Endodermal cell (in vitro differentiated cells): ENCODE measurements at regions not wholly inside any gene's neighbourhood (a gene's known extent, or its start where the extent isn't known, plus 50 kb on each side); places are given as distances from the start of the nearest gene placed in this dataset.

Experiments used
- DNase-seq: peaks from one replicate; pipeline ENCODE4 v3.0.0-alpha.2; 2017
- H3K27ac ChIP-seq: 2 replicates; pipeline ENCODE4 v1.5.1; 2013; ENCODE audit warnings: mild to moderate bottlenecking, low read depth, low read length, moderate library complexity
- H3K27me3 ChIP-seq: 2 replicates; pipeline ENCODE4 v1.6.1; 2013; ENCODE audit warnings: mild to moderate bottlenecking, low read length, moderate library complexity; ENCODE audit not compliant: insufficient read depth, control insufficient read depth, poor library complexity, severe bottlenecking
- H3K36me3 ChIP-seq: 2 replicates; pipeline ENCODE4 v1.7.0; 2013; ENCODE audit warnings: mild to moderate bottlenecking, low read length, moderate library complexity; ENCODE audit not compliant: control insufficient read depth, insufficient read depth
- H3K4me1 ChIP-seq: one replicate; pipeline ENCODE4 v1.7.0; 2013; ENCODE audit warnings: low read length; ENCODE audit not compliant: control insufficient read depth, insufficient read depth
- H3K4me3 ChIP-seq: 2 replicates; pipeline ENCODE4 v1.5.1; 2013; ENCODE audit warnings: mild to moderate bottlenecking, low read length, moderate library complexity
- H3K9ac ChIP-seq: 2 replicates; pipeline ENCODE4 v1.6.1; 2013; ENCODE audit warnings: mild to moderate bottlenecking, low read length, moderate library complexity; ENCODE audit not compliant: poor library complexity, severe bottlenecking; ENCODE audit errors: extremely low read depth
- H3K9me3 ChIP-seq: 2 replicates; pipeline ENCODE4 v1.6.1; 2013; ENCODE audit warnings: mild to moderate bottlenecking, low read length, moderate library complexity; ENCODE audit not compliant: control insufficient read depth
- H3K27ac Mint-ChIP-seq: 2 replicates; pipeline ENCODE4 v1.8.0; 2020; ENCODE audit warnings: mixed read lengths
- H3K27me3 Mint-ChIP-seq: 2 replicates; pipeline ENCODE4 v1.8.0; 2021; ENCODE audit warnings: mild to moderate bottlenecking, mixed read lengths; ENCODE audit not compliant: insufficient read depth
- H3K36me3 Mint-ChIP-seq: 2 replicates; pipeline ENCODE4 v1.8.0; 2020; ENCODE audit warnings: low read depth, mixed read lengths
- H3K4me1 Mint-ChIP-seq: 2 replicates; pipeline ENCODE4 v1.8.0; 2020; ENCODE audit warnings: mixed read lengths
- H3K4me3 Mint-ChIP-seq: 2 replicates; pipeline ENCODE4 v1.8.0; 2020; ENCODE audit warnings: mild to moderate bottlenecking, moderate library complexity, mixed read lengths
- H3K9me3 Mint-ChIP-seq: 2 replicates; pipeline ENCODE4 v1.8.0; 2020; ENCODE audit warnings: mild to moderate bottlenecking, mixed read lengths
- CTCF ChIP-seq: fragments of 200-600 bp; sonication (generic); conservative IDR thresholded peaks from 2 replicates; pipeline ENCODE4 v1.5.0; 2021; ENCODE audit warnings: antibody characterized with exemption, mild to moderate bottlenecking
- WGBS, 2 experiments: methylation state at CpG; one replicate each; pipeline versions ENCODE4 v1.1.5 to v1.1.7; 2013; ENCODE audit warnings: missing lambda C conversion rate in 2 of 2, mixed read lengths in 1 of 2; ENCODE audit not compliant: insufficient coverage in 1 of 2, insufficient read length in 1 of 2; 5-methylcytosine and 5-hydroxymethylcytosine counted together

DNA sequence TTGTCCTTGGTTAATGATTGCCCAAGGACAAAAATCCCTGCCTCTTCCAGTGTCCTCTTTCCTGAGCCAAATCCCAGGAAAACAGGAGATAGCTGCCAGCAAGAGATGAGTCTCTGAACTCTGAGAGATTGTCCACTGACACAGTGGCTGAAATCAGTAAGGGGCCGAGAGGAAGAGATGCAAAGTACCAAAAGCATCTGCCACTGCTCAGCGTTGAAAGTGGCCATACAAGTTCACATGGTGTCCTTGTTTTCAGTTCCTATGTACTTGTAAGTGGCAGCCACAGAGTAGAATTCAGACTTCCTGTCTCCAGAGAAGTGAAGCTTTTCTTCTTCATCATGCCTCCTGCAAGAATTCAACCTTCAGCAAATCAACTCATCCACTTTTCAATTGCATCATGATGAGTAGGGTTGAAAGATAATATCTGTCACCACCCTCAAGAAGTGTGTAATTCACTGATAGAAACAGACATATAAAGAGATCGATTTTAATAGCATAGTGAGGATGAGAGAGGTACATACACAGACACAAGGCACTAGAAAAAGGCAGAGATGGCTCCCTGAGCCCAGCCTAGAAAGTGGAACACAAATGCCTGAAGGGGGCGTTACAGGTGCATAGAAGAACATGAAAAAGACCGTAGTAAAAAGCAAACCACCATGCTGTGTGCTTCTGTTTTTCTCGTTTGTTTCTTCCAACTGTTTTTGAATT is 185.8 kb downstream of the MRPL39 start:
- H3K36me3 ChIP-seq = no peaks in the 10 kb centered on the region
- H3K4me3 ChIP-seq = peak overlapping the region; percentile 32
- WGBS, 2 experiments = 44 to 52% methylated on average over 4 to 6 of the region's 6 CpGs
- no peak overlapping the region for H3K4me3 Mint-ChIP-seq
- H3K9ac ChIP-seq = no peak overlapping the region
- H3K4me1 Mint-ChIP-seq = peaks cover 10% of the 10 kb centered on the region
- H3K27ac ChIP-seq = no peak overlapping the region
- H3K27me3 ChIP-seq = no peaks in the 10 kb centered on the region
- H3K27ac Mint-ChIP-seq = no peak overlapping the region
- H3K9me3 Mint-ChIP-seq = no peaks in the 10 kb centered on the region
- peaks cover 7% of the 10 kb centered on the region for H3K27me3 Mint-ChIP-seq
- H3K4me1 ChIP-seq = no peaks in the 10 kb centered on the region
- H3K9me3 ChIP-seq = no peaks in the 10 kb centered on the region
- peak; percentile 88 for TF ChIP-seq CTCF
- no peaks in the 10 kb centered on the region for H3K36me3 Mint-ChIP-seq
- peak; percentile 71 for DNase-seq

GRCh38 chr21:25420831-25421230 is 186.4 kb downstream of the MRPL39 start:
- H3K4me3 Mint-ChIP-seq = no peak overlapping the region
- no peak for TF ChIP-seq CTCF
- 84 to 97% methylated on average over 3 to 4 of the region's 4 CpGs for WGBS, 2 experiments

GRCh38 chr21:25416669-25417068 is 190.6 kb downstream of the MRPL39 start:
- H3K36me3 ChIP-seq = no peaks in the 10 kb centered on the region
- WGBS, 2 experiments = 83 to 95% methylated on average over 1 of the region's 2 CpGs
- Mint-ChIP-seq H3K27ac (no peak overlapping the region), H3K4me1 (peaks cover 10% of the 10 kb centered on the region), H3K9me3 (peaks cover 4% of the 10 kb centered on the region), H3K36me3 (no peaks in the 10 kb centered on the region), H3K27me3 (peaks cover 5% of the 10 kb centered on the region), H3K4me3 (no peak overlapping the region)
- no peaks in the 10 kb centered on the region for H3K27me3 ChIP-seq
- H3K4me1 ChIP-seq = no peaks in the 10 kb centered on the region
- no peak overlapping the region for H3K27ac ChIP-seq
- no peak for TF ChIP-seq CTCF
- no peak overlapping the region for H3K4me3 ChIP-seq
- no peak for DNase-seq
- no peak overlapping the region for H3K9ac ChIP-seq
- no peaks in the 10 kb centered on the region for H3K9me3 ChIP-seq

More at GRCh38 chr21:25420831-25421230, 186.4 kb downstream of the MRPL39 start:
- DNase-seq = no peak
- H3K27ac Mint-ChIP-seq = no peak overlapping the region
- no peaks in the 10 kb centered on the region for H3K9me3 ChIP-seq
- no peaks in the 10 kb centered on the region for H3K4me1 ChIP-seq
- H3K9ac ChIP-seq = no peak overlapping the region
- no peaks in the 10 kb centered on the region for H3K36me3 ChIP-seq
- H3K27me3 ChIP-seq = no peaks in the 10 kb centered on the region
- H3K9me3 Mint-ChIP-seq = no peaks in the 10 kb centered on the region
- no peak overlapping the region for H3K27ac ChIP-seq
- H3K4me1 Mint-ChIP-seq = peaks cover 10% of the 10 kb centered on the region
- H3K27me3 Mint-ChIP-seq = peaks cover 7% of the 10 kb centered on the region
- peak overlapping the region; percentile 32 for H3K4me3 ChIP-seq
- no peaks in the 10 kb centered on the region for H3K36me3 Mint-ChIP-seq
